ENCODE measurements at regions not wholly inside any gene's neighbourhood (a gene's known extent, or its start where the extent isn't known, plus 50 kb on each side); places are given as distances from the start of the nearest gene placed in this dataset.

- H3K4me3 ChIP-seq (ENCODE audit: low read depth, low read length): no peak overlapping the region
- TF ChIP-seq, protein P1, sequence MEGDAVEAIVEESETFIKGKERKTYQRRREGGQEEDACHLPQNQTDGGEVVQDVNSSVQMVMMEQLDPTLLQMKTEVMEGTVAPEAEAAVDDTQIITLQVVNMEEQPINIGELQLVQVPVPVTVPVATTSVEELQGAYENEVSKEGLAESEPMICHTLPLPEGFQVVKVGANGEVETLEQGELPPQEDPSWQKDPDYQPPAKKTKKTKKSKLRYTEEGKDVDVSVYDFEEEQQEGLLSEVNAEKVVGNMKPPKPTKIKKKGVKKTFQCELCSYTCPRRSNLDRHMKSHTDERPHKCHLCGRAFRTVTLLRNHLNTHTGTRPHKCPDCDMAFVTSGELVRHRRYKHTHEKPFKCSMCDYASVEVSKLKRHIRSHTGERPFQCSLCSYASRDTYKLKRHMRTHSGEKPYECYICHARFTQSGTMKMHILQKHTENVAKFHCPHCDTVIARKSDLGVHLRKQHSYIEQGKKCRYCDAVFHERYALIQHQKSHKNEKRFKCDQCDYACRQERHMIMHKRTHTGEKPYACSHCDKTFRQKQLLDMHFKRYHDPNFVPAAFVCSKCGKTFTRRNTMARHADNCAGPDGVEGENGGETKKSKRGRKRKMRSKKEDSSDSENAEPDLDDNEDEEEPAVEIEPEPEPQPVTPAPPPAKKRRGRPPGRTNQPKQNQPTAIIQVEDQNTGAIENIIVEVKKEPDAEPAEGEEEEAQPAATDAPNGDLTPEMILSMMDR (IDR thresholded peaks at IDR 0.05; ENCODE audit: control insufficient read depth, extremely low read depth, insufficient read depth): no peak
- no peak for DNase-seq (ENCODE audit: low read depth)
Observed at GRCh38 chr5:68502531-68502930, 287.0 kb downstream of the PIK3R1 start.

GRCh38 chr5:68504306-68504705 lies 288.8 kb downstream of the PIK3R1 start:
- TF ChIP-seq, protein P1 (IDR thresholded peaks at IDR 0.05; ENCODE audit: control insufficient read depth, extremely low read depth, insufficient read depth): no peak
- no peak for DNase-seq (ENCODE audit: low read depth)

DNA sequence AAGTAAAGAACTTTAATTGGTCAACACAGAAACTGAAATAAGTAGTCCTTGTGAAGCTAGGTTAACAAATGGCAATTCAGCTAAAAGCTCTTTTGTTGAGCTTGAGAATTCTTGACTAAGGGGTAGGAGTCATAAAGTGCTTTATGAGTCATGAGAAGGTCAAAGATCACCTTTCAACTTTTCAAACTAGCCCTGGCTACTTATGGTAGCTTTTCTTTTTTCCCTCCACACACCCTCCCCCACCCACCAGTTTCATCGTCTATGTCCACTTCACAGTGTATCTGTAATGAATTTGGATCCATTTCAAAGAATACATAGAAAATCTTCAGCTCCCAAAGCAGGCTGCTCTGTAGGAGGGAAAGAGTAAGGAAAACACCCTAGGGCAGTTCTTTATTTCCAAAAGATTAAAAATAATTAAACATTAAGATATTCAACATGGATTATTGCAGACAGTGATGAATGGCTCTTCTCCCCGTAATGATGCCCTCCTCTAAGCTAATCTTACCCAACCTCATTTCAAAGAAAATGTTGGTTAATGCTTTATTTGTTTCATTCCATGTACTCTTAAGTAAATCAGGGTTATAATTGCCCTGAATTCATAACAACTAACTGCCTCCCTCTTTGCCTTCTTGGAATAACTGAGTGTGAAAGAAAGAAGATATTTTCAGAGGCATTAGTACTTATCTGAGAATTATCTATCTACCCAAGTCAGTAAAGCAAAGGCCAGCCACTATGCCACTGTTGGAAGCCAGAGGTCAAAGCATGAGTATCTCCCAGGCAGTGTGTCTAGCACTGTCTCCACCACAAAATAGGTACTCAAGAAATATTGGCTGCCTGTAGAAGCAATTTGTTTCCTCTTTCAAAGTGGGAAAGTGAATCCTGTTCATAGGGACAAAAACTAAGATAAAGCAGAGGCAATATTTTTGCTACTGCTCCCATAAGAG lies 290.6 kb downstream of the PIK3R1 start:
- TF ChIP-seq, protein P1 (IDR thresholded peaks at IDR 0.05; ENCODE audit: control insufficient read depth, extremely low read depth, insufficient read depth): no peak
- DNase-seq (ENCODE audit: low read depth): no peak
- no peak overlapping the region for H3K4me3 ChIP-seq (ENCODE audit: low read depth, low read length)

More at GRCh38 chr5:68504306-68504705, 288.8 kb downstream of the PIK3R1 start:
- H3K4me3 ChIP-seq (ENCODE audit: low read depth, low read length): no peak overlapping the region

- TF ChIP-seq, protein P1 (IDR thresholded peaks at IDR 0.05; ENCODE audit: control insufficient read depth, extremely low read depth, insufficient read depth): no peak
- DNase-seq (ENCODE audit: low read depth): no peak
- H3K4me3 ChIP-seq (ENCODE audit: low read depth, low read length): no peak overlapping the region
Observed at GRCh38 chr5:68515514-68515913, 300.0 kb downstream of the PIK3R1 start.

GRCh38 chr5:68518286-68518685 lies 302.7 kb downstream of the PIK3R1 start:
- no peak for DNase-seq (ENCODE audit: low read depth)
- TF ChIP-seq, protein P1 (IDR thresholded peaks at IDR 0.05; ENCODE audit: control insufficient read depth, extremely low read depth, insufficient read depth): no peak
- H3K4me3 ChIP-seq (ENCODE audit: low read depth, low read length): no peak overlapping the region

DNA sequence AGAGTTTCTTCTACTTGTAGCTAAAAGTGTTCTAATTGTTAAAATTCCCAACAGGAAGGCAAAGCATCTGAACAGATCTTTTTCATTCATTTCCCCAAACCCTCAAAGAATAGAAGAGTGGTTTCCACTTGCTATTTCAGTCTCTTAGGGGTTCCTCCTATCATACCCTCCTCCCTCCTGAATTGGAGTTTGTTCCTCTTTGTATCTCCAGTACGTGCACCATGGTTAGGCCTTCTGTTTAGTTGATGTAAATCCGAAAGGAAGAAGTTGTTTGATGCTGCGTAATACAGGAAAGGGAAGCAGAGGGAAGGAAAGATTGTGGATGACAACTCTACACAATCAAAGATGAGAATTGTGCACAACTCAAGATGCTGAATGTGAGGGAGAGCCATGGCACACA lies 303.6 kb downstream of the PIK3R1 start:
- no peak overlapping the region for H3K4me3 ChIP-seq (ENCODE audit: low read depth, low read length)
- TF ChIP-seq, protein P1 (IDR thresholded peaks at IDR 0.05; ENCODE audit: control insufficient read depth, extremely low read depth, insufficient read depth): no peak
- DNase-seq (ENCODE audit: low read depth): no peak
